Retinal pigment epithelial cell (primary cell): ENCODE measurements at regions not wholly inside any gene's neighbourhood (a gene's known extent, or its start where the extent isn't known, plus 50 kb on each side); places are given as distances from the start of the nearest gene placed in this dataset.

ENCODE experiments used
- DNase-seq: peaks from one replicate; pipeline ENCODE4 v3.0.0-alpha.2; 2010; ENCODE audit warnings: low read depth
- H3K4me3 ChIP-seq: 2 replicates; pipeline ENCODE4 v1.5.1; 2011; ENCODE audit warnings: mild to moderate bottlenecking, low read length, control low read depth, moderate library complexity
- CTCF ChIP-seq: conservative IDR thresholded peaks from 2 replicates; pipeline ENCODE4 v1.5.1; 2011; ENCODE audit warnings: low read depth, low read length, control low read depth, inconsistent platforms

GRCh38 chr7:138282997-138283396 lies 177.1 kb upstream of the TRIM24 start:
- DNase-seq, result no peak
- TF ChIP-seq CTCF, result no peak

GRCh38 chr7:138285129-138285528 lies 174.9 kb upstream of the TRIM24 start:
- DNase-seq, result no peak
- no peak for TF ChIP-seq CTCF
- no peak overlapping the region for H3K4me3 ChIP-seq

More at GRCh38 chr7:138282997-138283396, 177.1 kb upstream of the TRIM24 start:
- no peak overlapping the region for H3K4me3 ChIP-seq

- DNase-seq, result no peak
- no peak overlapping the region for H3K4me3 ChIP-seq
- no peak for TF ChIP-seq CTCF
These were observed 173.2 kb upstream of the TRIM24 start for GRCh38 chr7:138286846-138287245.

GRCh38 chr7:138287549-138287948 lies 172.5 kb upstream of the TRIM24 start:
- DNase-seq, result no peak
- no peak overlapping the region for H3K4me3 ChIP-seq
- no peak for TF ChIP-seq CTCF

GRCh38 chr7:138289082-138289481 lies 171.0 kb upstream of the TRIM24 start:
- DNase-seq, result no peak
- no peak for TF ChIP-seq CTCF
- H3K4me3 ChIP-seq, result no peak overlapping the region

GRCh38 chr7:138289864-138290263 lies 170.2 kb upstream of the TRIM24 start:
- no peak for DNase-seq
- TF ChIP-seq CTCF, result no peak
- no peak overlapping the region for H3K4me3 ChIP-seq

- no peak overlapping the region for H3K4me3 ChIP-seq
- no peak for DNase-seq
- no peak for TF ChIP-seq CTCF
These were observed 167.1 kb upstream of the TRIM24 start for GRCh38 chr7:138292951-138293350.
